Lung (tissue), 11 donors: ENCODE measurements at regions not wholly inside any gene's neighbourhood (a gene's known extent, or its start where the extent isn't known, plus 50 kb on each side); places are given as distances from the start of the nearest gene placed in this dataset.

Experiments
- ATAC-seq: fragments of 200-7000 bp; cut with Tn5 transposase; one replicate; pipeline ENCODE4 v1.9.1; 2020; ENCODE audit warnings: moderate number of reproducible peaks; ENCODE audit not compliant: insufficient read depth, low FRiP score
- DNase-seq, 3 donors: peaks; one replicate each; pipeline ENCODE4 v3.0.0-alpha.2; 2013 to 2017
- H3K27ac ChIP-seq, 2 donors: one replicate each; pipeline ENCODE4 v1.5.1; 2013; ENCODE audit warnings: mild to moderate bottlenecking in 2 of 2, moderate library complexity in 2 of 2, control low read depth in 1 of 2, inconsistent platforms in 1 of 2, low read depth in 1 of 2, low read length in 1 of 2
- H3K27me3 ChIP-seq, 3 donors: one replicate each; pipeline ENCODE4 v1.5.1; 2013; ENCODE audit warnings: low read length in 2 of 3; ENCODE audit not compliant: control insufficient read depth in 3 of 3, insufficient read depth in 3 of 3
- H3K36me3 ChIP-seq, 4 donors: one replicate each; pipeline ENCODE4 v1.5.1; 2013; ENCODE audit warnings: low read length in 4 of 4, mild to moderate bottlenecking in 1 of 4, moderate library complexity in 1 of 4; ENCODE audit not compliant: control insufficient read depth in 4 of 4, insufficient read depth in 4 of 4
- H3K4me1 ChIP-seq, 5 donors: one replicate each; pipeline ENCODE4 v1.5.1; 2013; ENCODE audit warnings: low read length in 5 of 5, mild to moderate bottlenecking in 2 of 5, moderate library complexity in 1 of 5; ENCODE audit not compliant: control insufficient read depth in 5 of 5, insufficient read depth in 5 of 5
- H3K4me3 ChIP-seq: one replicate; pipeline ENCODE4 v1.5.1; 2013; ENCODE audit warnings: mild to moderate bottlenecking, control low read depth, moderate library complexity
- H3K9ac ChIP-seq, 2 donors: one replicate each; pipeline ENCODE4 v1.5.1; 2013; ENCODE audit warnings: low read length in 2 of 2, control low read depth in 1 of 2; ENCODE audit not compliant: insufficient read depth in 1 of 2
- H3K9me3 ChIP-seq, 4 donors: one replicate each; pipeline ENCODE4 v1.5.1; 2013; ENCODE audit warnings: low read length in 3 of 4, mild to moderate bottlenecking in 1 of 4, moderate library complexity in 1 of 4; ENCODE audit not compliant: control insufficient read depth in 4 of 4, insufficient read depth in 3 of 4
- CTCF ChIP-seq: IDR thresholded peaks from 2 replicates; pipeline ENCODE4 v1.5.1; 2012; ENCODE audit warnings: mild to moderate bottlenecking; ENCODE audit errors: control extremely low read depth, extremely low read depth
- WGBS, 2 donors: extraction: QIAGEN DNeasy Blood & Tissue Kit; methylation state at CpG; one replicate each; pipeline ENCODE4 v1.1.7; 2013; 5-methylcytosine and 5-hydroxymethylcytosine counted together
- donor health status: control.
- donor health status: control.
- donor health status: Bipolar disorder and iron deficiency.
- donor health status: healthy.
- donor health status: DM: yes; HTN: yes; CAD: no.

- DNase-seq (no peak), ATAC-seq (no peak)
- H3K36me3 ChIP-seq: no peaks in the 10 kb centered on the region
- no peak overlapping the region for H3K4me3 ChIP-seq
- no peak overlapping the region for H3K9ac ChIP-seq
- H3K9me3 ChIP-seq: peaks cover 0 to 4% (median 0%) of the 10 kb centered on the region in 4 donors
- no peaks in the 10 kb centered on the region for H3K27me3 ChIP-seq
- TF ChIP-seq CTCF: no peak
- H3K27ac ChIP-seq: no peak overlapping the region
- 91 to 92% methylated on average over 3 of the region's 3 CpGs for WGBS, 2 donors
- peaks cover 0 to 4% (median 0%) of the 10 kb centered on the region in 5 donors for H3K4me1 ChIP-seq
Observed at GRCh38 chr5:81904166-81904565, 67.7 kb upstream of the ATG10 start.

GRCh38 chr5:81901586-81901985 is 70.2 kb upstream of the ATG10 start:
- DNase-seq (no peak), ATAC-seq (no peak)
- Histone ChIP-seq H3K4me1 (no peaks in the 10 kb centered on the region), H3K36me3 (no peaks in the 10 kb centered on the region), H3K27me3 (no peaks in the 10 kb centered on the region), H3K9me3 (peaks cover 0 to 4% (median 0%) of the 10 kb centered on the region in 4 donors), H3K27ac (no peak overlapping the region), H3K4me3 (no peak overlapping the region), H3K9ac (no peak overlapping the region)
- TF ChIP-seq CTCF: no peak
- WGBS, 2 donors: 87 to 92% methylated on average over 10 of the region's 10 CpGs

GRCh38 chr5:81899123-81899522 is 72.7 kb upstream of the ATG10 start:
- WGBS, 2 donors: 94 to 95% methylated on average over 2 of the region's 2 CpGs
- no peaks in the 10 kb centered on the region for H3K36me3 ChIP-seq
- H3K27ac ChIP-seq: no peak overlapping the region
- no peak overlapping the region for H3K4me3 ChIP-seq
- ATAC-seq: no peak
- peaks cover 0 to 4% (median 0%) of the 10 kb centered on the region in 4 donors for H3K9me3 ChIP-seq
- DNase-seq: no peak
- no peak for TF ChIP-seq CTCF
- no peak overlapping the region for H3K9ac ChIP-seq
- no peaks in the 10 kb centered on the region for H3K27me3 ChIP-seq
- H3K4me1 ChIP-seq: no peaks in the 10 kb centered on the region

- Histone ChIP-seq H3K27ac (no peak overlapping the region), H3K4me3 (no peak overlapping the region), H3K27me3 (no peaks in the 10 kb centered on the region), H3K4me1 (no peaks in the 10 kb centered on the region), H3K36me3 (no peaks in the 10 kb centered on the region), H3K9ac (no peak overlapping the region), H3K9me3 (peaks cover 0 to 4% (median 0%) of the 10 kb centered on the region in 4 donors)
- DNase-seq: no peak
- TF ChIP-seq CTCF: no peak
- 19 to 59% methylated on average over 2 of the region's 2 CpGs for WGBS, 2 donors
- ATAC-seq: no peak
Observed at GRCh38 chr5:81898403-81898802, 73.4 kb upstream of the ATG10 start.
